LNCaP clone FGC (cell line): ENCODE measurements at regions not wholly inside any gene's neighbourhood (a gene's known extent, or its start where the extent isn't known, plus 50 kb on each side); places are given as distances from the start of the nearest gene placed in this dataset.

Source experiments
- DNase-seq: peaks from one replicate; pipeline ENCODE4 v3.0.0-alpha.2; 2011; ENCODE audit warnings: low read depth
- H3K4me3 ChIP-seq: 2 replicates; pipeline ENCODE4 v1.5.1; 2011; ENCODE audit warnings: mild to moderate bottlenecking, low read depth, low read length, control low read depth
- CTCF ChIP-seq: IDR thresholded peaks from 2 replicates; pipeline ENCODE4 v1.5.1; 2012; ENCODE audit warnings: mild to moderate bottlenecking; ENCODE audit not compliant: control insufficient read depth, insufficient read depth; ENCODE audit errors: extremely low read depth

- H3K4me3 ChIP-seq, result no peak overlapping the region
- no peak for DNase-seq
- TF ChIP-seq CTCF, result no peak
Measured at GRCh38 chr6:109269953-109270517, 112.2 kb downstream of the CD164 start.

GRCh38 chr6:109269057-109269456 lies 113.2 kb downstream of the CD164 start:
- H3K4me3 ChIP-seq, result no peak overlapping the region
- no peak for DNase-seq
- no peak for TF ChIP-seq CTCF

- no peak for TF ChIP-seq CTCF
- no peak overlapping the region for H3K4me3 ChIP-seq
- no peak for DNase-seq
Measured at GRCh38 chr6:109265530-109265929, 116.7 kb downstream of the CD164 start.

GRCh38 chr6:109263873-109264700 lies 118.2 kb downstream of the CD164 start:
- H3K4me3 ChIP-seq, result no peak overlapping the region
- DNase-seq, result peak; percentile 35
- TF ChIP-seq CTCF, result no peak

- DNase-seq, result no peak
- TF ChIP-seq CTCF, result no peak
- H3K4me3 ChIP-seq, result no peak overlapping the region
Measured at GRCh38 chr6:109262261-109262660, 120.0 kb downstream of the CD164 start.

GRCh38 chr6:109261811-109262210 lies 120.5 kb downstream of the CD164 start:
- no peak overlapping the region for H3K4me3 ChIP-seq
- no peak for TF ChIP-seq CTCF
- no peak for DNase-seq
